ENCODE measurements at regions not wholly inside any gene's neighbourhood (a gene's known extent, or its start where the extent isn't known, plus 50 kb on each side); places are given as distances from the start of the nearest gene placed in this dataset.

DNA sequence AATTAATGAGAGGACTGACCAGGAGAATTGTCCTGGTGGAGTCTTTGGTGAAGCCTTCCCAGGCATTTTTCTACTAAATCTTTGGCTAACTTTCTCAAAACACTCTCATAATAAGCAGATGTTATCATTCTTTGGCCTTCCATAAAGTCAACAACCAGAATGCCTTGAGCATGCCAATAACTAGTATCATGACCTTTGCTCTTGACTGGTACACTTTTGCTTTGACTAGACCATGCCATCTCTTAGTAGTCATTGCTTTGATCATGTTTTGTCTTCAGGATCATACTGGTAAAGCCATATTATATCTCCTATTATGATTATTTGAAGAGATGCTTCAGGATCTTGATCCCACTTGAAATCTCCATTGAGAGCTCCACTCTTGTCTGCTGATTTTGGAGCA lies 506.9 kb downstream of the ELAVL2 start:
- Histone ChIP-seq H3K27ac (no peak overlapping the region), H3K4me3 (no peak overlapping the region), H3K9me3 (no peaks in the 10 kb centered on the region), H3K4me1 (no peaks in the 10 kb centered on the region), H3K36me3 (no peaks in the 10 kb centered on the region), H3K27me3 (no peaks in the 10 kb centered on the region)
- intact Hi-C loops (cut with DNase I; ENCODE audit: low total_unique reads) = loop anchor here (5.0 kb wide), 1 partner anchor 757 kb away; no protein-coding TSS in a partner anchor
- no peak for DNase-seq
- TF ChIP-seq, protein P1, sequence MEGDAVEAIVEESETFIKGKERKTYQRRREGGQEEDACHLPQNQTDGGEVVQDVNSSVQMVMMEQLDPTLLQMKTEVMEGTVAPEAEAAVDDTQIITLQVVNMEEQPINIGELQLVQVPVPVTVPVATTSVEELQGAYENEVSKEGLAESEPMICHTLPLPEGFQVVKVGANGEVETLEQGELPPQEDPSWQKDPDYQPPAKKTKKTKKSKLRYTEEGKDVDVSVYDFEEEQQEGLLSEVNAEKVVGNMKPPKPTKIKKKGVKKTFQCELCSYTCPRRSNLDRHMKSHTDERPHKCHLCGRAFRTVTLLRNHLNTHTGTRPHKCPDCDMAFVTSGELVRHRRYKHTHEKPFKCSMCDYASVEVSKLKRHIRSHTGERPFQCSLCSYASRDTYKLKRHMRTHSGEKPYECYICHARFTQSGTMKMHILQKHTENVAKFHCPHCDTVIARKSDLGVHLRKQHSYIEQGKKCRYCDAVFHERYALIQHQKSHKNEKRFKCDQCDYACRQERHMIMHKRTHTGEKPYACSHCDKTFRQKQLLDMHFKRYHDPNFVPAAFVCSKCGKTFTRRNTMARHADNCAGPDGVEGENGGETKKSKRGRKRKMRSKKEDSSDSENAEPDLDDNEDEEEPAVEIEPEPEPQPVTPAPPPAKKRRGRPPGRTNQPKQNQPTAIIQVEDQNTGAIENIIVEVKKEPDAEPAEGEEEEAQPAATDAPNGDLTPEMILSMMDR (IDR thresholded peaks at IDR 0.05) = no peak

DNA sequence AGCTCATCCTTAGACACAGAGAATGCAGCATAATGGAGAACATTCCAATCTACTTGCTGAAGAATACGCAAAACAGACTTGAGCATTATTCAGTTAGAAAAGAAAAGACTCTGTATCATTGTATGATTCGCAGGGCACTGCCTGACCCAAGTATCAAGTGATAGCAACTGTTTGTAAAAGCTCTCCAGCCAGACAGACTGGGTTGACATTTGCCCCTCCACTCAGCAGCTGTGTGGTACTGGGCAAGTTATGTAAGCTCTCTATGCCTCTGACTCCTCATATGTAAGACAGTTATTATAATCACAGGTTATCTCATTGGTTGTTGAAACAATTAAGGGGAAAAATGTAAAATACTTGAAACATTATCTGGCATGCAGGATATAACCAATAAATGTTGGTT lies 505.0 kb downstream of the ELAVL2 start:
- Histone ChIP-seq H3K27ac (no peak overlapping the region), H3K4me3 (no peak overlapping the region), H3K36me3 (no peaks in the 10 kb centered on the region), H3K4me1 (no peaks in the 10 kb centered on the region), H3K27me3 (no peaks in the 10 kb centered on the region), H3K9me3 (no peaks in the 10 kb centered on the region)
- no peak for DNase-seq
- intact Hi-C loops (cut with DNase I; ENCODE audit: low total_unique reads) = no loop called here
- TF ChIP-seq, protein P1 (IDR thresholded peaks at IDR 0.05) = no peak

DNA sequence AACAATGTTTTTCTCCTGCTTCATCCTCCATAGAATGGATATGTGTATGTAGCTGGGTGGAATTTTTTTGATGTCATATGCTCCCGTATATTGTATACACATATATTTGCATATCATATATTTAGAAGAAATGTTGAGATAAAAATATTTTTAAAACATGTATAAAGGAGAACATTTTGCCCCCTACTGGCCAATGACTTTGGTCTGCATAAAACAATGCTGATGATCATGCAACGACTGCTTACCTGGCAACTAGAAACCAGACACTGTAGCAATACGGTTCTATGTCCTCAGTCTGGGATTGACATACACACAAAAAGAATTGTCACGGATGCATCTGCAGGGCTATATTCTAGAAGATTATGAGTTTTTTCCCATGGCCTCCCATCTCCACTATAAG lies 503.6 kb downstream of the ELAVL2 start:
- Histone ChIP-seq H3K27me3 (no peaks in the 10 kb centered on the region), H3K27ac (no peak overlapping the region), H3K36me3 (no peaks in the 10 kb centered on the region), H3K4me1 (no peaks in the 10 kb centered on the region), H3K9me3 (no peaks in the 10 kb centered on the region), H3K4me3 (no peak overlapping the region)
- DNase-seq = no peak
- intact Hi-C loops (cut with DNase I; ENCODE audit: low total_unique reads) = no loop called here
- TF ChIP-seq, protein P1 (IDR thresholded peaks at IDR 0.05) = no peak

DNA sequence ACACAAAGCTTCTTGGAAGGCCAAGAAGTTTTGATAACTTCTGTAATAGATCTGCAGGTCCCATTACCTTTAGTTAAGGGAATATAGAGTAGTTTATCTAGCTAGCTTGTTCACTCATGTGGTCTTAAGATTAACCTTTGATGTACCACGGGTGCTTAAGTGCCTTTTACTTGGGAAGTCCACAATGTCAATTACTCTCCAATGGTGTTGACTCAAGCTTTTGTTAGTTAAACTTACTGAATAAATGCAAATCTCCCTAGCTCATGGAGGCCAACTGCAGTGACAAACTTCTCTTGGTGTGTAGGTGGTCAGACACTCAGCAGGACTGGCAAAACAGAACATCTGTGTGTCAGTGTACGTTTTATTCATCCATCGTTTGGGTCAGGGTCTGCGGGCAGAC lies 501.5 kb downstream of the ELAVL2 start:
- intact Hi-C loops (cut with DNase I; ENCODE audit: low total_unique reads) = no loop called here
- TF ChIP-seq, protein P1 (IDR thresholded peaks at IDR 0.05) = no peak
- Histone ChIP-seq H3K9me3 (no peaks in the 10 kb centered on the region), H3K36me3 (no peaks in the 10 kb centered on the region), H3K4me3 (no peak overlapping the region), H3K27me3 (no peaks in the 10 kb centered on the region), H3K27ac (no peak overlapping the region), H3K4me1 (no peaks in the 10 kb centered on the region)
- no peak for DNase-seq

DNA sequence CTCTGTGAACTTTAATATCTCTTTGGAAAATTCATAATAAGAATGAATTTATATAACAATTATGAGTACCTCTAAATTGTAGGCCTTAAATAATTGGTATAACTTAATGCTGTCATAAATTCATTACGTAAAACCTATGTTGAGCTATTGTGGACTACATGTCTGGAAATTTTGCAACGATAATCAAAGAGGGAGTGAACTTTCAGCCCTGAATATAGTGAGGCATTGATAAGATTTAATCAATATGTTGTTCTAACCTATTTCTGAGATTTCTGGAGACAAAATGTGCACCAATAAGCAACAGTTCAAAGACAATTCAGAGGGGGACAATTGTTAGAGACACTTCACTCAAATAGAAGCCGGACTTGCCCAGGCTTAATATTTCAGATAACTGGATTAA lies 499.4 kb downstream of the ELAVL2 start:
- DNase-seq = no peak
- Histone ChIP-seq H3K4me1 (no peaks in the 10 kb centered on the region), H3K36me3 (no peaks in the 10 kb centered on the region), H3K9me3 (no peaks in the 10 kb centered on the region), H3K27ac (no peak overlapping the region), H3K4me3 (no peak overlapping the region), H3K27me3 (no peaks in the 10 kb centered on the region)
- intact Hi-C loops (cut with DNase I; ENCODE audit: low total_unique reads) = no loop called here
- TF ChIP-seq, protein P1 (IDR thresholded peaks at IDR 0.05) = no peak

DNA sequence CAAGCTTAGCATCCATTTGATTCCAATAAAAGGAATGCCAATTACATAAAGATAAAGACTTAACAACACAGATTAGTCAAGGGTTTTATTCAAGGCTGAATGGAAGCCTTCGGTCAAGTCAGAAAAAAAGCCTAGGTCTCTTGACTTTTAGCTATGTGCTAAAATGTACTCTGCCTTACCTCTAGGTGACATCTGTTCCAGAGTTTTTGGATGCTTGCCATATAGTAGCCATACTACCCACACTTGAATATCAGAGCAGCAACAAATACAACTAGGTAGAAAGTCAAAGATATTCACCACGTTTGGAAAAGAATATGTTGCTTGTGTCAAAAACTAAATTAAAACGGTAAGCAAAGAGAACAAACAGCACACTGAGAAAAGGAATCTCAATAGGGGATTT lies 484.7 kb downstream of the ELAVL2 start:
- no peak for DNase-seq
- Histone ChIP-seq H3K4me1 (peaks cover 0 to 7% (median 0%) of the 10 kb centered on the region in 4 donors), H3K9me3 (no peaks in the 10 kb centered on the region), H3K4me3 (no peak overlapping the region), H3K27ac (no peak overlapping the region), H3K36me3 (no peaks in the 10 kb centered on the region), H3K27me3 (no peaks in the 10 kb centered on the region)
- intact Hi-C loops (cut with DNase I; ENCODE audit: low total_unique reads) = no loop called here
- TF ChIP-seq, protein P1 (IDR thresholded peaks at IDR 0.05) = no peak
